B cell (primary cell): ENCODE measurements at regions not wholly inside any gene's neighbourhood (a gene's known extent, or its start where the extent isn't known, plus 50 kb on each side); places are given as distances from the start of the nearest gene placed in this dataset.

Experiments
- ATAC-seq: fragments of 200-7000 bp; cut with Tn5 transposase; one replicate; pipeline ENCODE4 v1.10.0; 2021; ENCODE audit warnings: low read depth, mild to moderate bottlenecking, moderate number of reproducible peaks, moderate library complexity
- CTCF ChIA-PET: fragments of 350-600 bp; sonication (Branson Sonifier 250); formaldehyde crosslinking; loops from one replicate; lab custom pipeline; 2021; ENCODE audit warnings: antibody characterized with exemption, inconsistent platforms; lab: Charles Lee
- POLR2A ChIA-PET: fragments of 350-600 bp; sonication (Branson Sonifier 250); formaldehyde crosslinking; loops from one replicate; lab custom pipeline; 2021; ENCODE audit warnings: antibody characterized with exemption; lab: Charles Lee
- DNase-seq: peaks from one replicate; pipeline ENCODE4 v3.0.0; 2013
- H2AFZ ChIP-seq: 2 replicates; pipeline ENCODE4 v1.6.1; 2012; ENCODE audit warnings: mild to moderate bottlenecking, low read depth, low read length; ENCODE audit not compliant: insufficient read depth, poor library complexity, severe bottlenecking
- H3K27ac ChIP-seq, 2 donors: 1 replicate in 1 of 2; 2 replicates in 1 of 2; pipeline ENCODE4 v1.5.1; 2012 to 2013; ENCODE audit warnings: low read length in 2 of 2, mild to moderate bottlenecking in 2 of 2, moderate library complexity in 1 of 2
- H3K27me3 ChIP-seq, 4 experiments: fragments of 200-600 bp in 1 of 4; sonication (generic) in 1 of 4; replicated peaks in 1 of 4; 1 replicate in 2 of 4; 2 replicates in 2 of 4; pipeline versions ENCODE4 v1.6.1 to v1.7.0; 2013 to 2016; ENCODE audit warnings: low read length in 3 of 4, mild to moderate bottlenecking in 2 of 4, mixed read lengths in 1 of 4, moderate library complexity in 1 of 4; ENCODE audit not compliant: insufficient read depth in 4 of 4, control insufficient read depth in 3 of 4; ENCODE audit errors: control extremely low read depth in 1 of 4
- H3K36me3 ChIP-seq, 2 experiments: replicated peaks in 1 of 2; 1 replicate in 1 of 2; 2 replicates in 1 of 2; pipeline versions ENCODE4 v1.6.1 to v1.7.1; 2013; ENCODE audit warnings: low read length in 1 of 2; ENCODE audit not compliant: insufficient read depth in 2 of 2, control insufficient read depth in 1 of 2; ENCODE audit errors: control extremely low read depth in 1 of 2, extremely low read depth in 1 of 2
- H3K4me1 ChIP-seq, 2 donors: fragments of 200-600 bp in 1 of 2; sonication (generic) in 1 of 2; 1 replicate in 1 of 2; 2 replicates in 1 of 2; pipeline versions ENCODE4 v1.5.1 to v1.6.1; 2013 to 2017; ENCODE audit warnings: low read length in 2 of 2; ENCODE audit not compliant: control insufficient read depth in 2 of 2, insufficient read depth in 2 of 2
- H3K4me2 ChIP-seq: replicated peaks from 2 replicates; pipeline ENCODE3; 2012; ENCODE audit warnings: mild to moderate bottlenecking, low read depth, low read length; ENCODE audit not compliant: poor library complexity, severe bottlenecking
- H3K4me3 ChIP-seq, 5 experiments: fragments of 200-600 bp in 1 of 5; sonication (generic) in 1 of 5; 1 replicate in 3 of 5; 2 replicates in 2 of 5; pipeline versions ENCODE4 v1.5.1 to v1.7.0; 2011 to 2016; ENCODE audit warnings: low read length in 4 of 5, mild to moderate bottlenecking in 4 of 5, low read depth in 2 of 5, control low read depth in 1 of 5, moderate library complexity in 1 of 5; ENCODE audit not compliant: insufficient read depth in 1 of 5; ENCODE audit errors: control extremely low read depth in 1 of 5, extremely low read depth in 1 of 5
- H3K79me2 ChIP-seq: fragments of 200-600 bp; sonication (generic); one replicate; pipeline ENCODE4 v1.6.0; 2016; ENCODE audit warnings: low read length; ENCODE audit not compliant: control insufficient read depth, insufficient read depth
- H3K9ac ChIP-seq: fragments of 200-600 bp; sonication (generic); 2 replicates; pipeline ENCODE4 v1.6.1; 2017; ENCODE audit warnings: mild to moderate bottlenecking, low read length, moderate library complexity
- H3K9me3 ChIP-seq, 3 donors: one replicate each; pipeline versions ENCODE4 v1.6.1 to v1.7.1; 2013; ENCODE audit warnings: low read length in 2 of 3; ENCODE audit not compliant: control insufficient read depth in 2 of 3, insufficient read depth in 1 of 3; ENCODE audit errors: control extremely low read depth in 1 of 3
- H4K20me1 ChIP-seq: 2 replicates; pipeline ENCODE4 v1.6.0; 2012; ENCODE audit warnings: mild to moderate bottlenecking, low read length; ENCODE audit not compliant: insufficient read depth, control insufficient read depth, poor library complexity, severe bottlenecking
- H3K27ac Mint-ChIP-seq: one replicate; pipeline ENCODE4 v1.8.0; 2021; ENCODE audit warnings: mixed read lengths
- H3K27me3 Mint-ChIP-seq: one replicate; pipeline ENCODE4 v1.8.0; 2021; ENCODE audit warnings: mixed read lengths
- H3K4me1 Mint-ChIP-seq: one replicate; pipeline ENCODE4 v1.8.0; 2021; ENCODE audit warnings: mixed read lengths
- H3K4me3 Mint-ChIP-seq: one replicate; pipeline ENCODE4 v1.8.0; 2021; ENCODE audit warnings: mixed read lengths
- H3K9me3 Mint-ChIP-seq: one replicate; pipeline ENCODE4 v1.8.0; 2022; ENCODE audit warnings: mixed read lengths; ENCODE audit not compliant: insufficient read depth
- EZH2 ChIP-seq: IDR thresholded peaks from 2 replicates; pipeline ENCODE4 v1.6.1; 2012; ENCODE audit warnings: borderline replicate concordance, low read depth, mild to moderate bottlenecking, moderate library complexity, low read length; ENCODE audit not compliant: insufficient read depth, poor library complexity, severe bottlenecking
- WGBS: methylation state at CpG from one replicate; pipeline ENCODE4 v1.1.5; 2013; ENCODE audit warnings: missing lambda C conversion rate; ENCODE audit not compliant: insufficient coverage; 5-methylcytosine and 5-hydroxymethylcytosine counted together
- intact Hi-C: fragments of 100-400 bp; cut with micrococcal nuclease; formaldehyde crosslinking; loops from one replicate; pipeline ENCODE4 v1.10.0; 2022
- TF ChIP-seq, protein P1 (sequence below): fragments of 200-600 bp; IDR thresholded peaks from one replicate; pipeline ENCODE4 v1.8.0; 2022; ENCODE audit warnings: antibody characterized with exemption, mild to moderate bottlenecking

DNA sequence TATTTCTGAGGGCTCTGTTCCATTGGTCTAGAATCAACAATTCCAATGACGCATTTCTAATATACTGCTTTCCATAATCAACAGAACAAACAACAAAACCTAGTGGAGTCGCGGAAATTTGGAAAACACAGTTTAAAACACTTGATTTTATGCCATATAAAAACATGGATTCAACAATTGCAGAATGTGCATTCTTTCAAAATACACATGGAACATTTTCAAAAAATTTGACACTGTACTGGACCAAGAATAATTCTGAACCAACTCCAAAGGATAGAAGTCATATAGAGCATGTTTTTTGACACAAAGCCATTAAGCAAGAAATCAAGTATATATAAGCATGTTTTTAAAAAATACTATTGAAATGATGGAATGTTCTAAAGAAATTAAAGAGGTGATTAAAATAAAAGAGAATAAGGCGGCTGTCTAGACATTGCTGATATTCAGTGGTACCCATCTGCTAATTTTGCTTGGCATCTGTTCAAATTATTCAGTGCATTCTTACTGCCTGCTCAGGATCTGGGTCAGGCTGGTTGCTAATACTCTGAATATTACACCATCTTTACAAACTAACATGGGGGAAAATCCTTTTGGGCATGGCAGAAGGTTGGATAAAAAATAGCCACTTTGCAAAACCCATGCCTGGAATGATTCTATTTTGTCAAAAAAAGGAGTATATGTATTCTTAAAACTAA is 221.3 kb downstream of the NPR3 start:
- Mint-ChIP-seq H3K9me3 (no peaks in the 10 kb centered on the region), H3K4me3 (no peak overlapping the region), H3K4me1 (no peaks in the 10 kb centered on the region), H3K27me3 (no peaks in the 10 kb centered on the region), H3K27ac (no peak overlapping the region)
- H3K27me3 ChIP-seq: no peaks in the 10 kb centered on the region
- H3K4me2 ChIP-seq: no peak overlapping the region
- no peak for DNase-seq
- ChIA-PET CTCF (no interaction called here), POLR2A (no interaction called here)
- no peak for TF ChIP-seq EZH2
- TF ChIP-seq, protein P1, sequence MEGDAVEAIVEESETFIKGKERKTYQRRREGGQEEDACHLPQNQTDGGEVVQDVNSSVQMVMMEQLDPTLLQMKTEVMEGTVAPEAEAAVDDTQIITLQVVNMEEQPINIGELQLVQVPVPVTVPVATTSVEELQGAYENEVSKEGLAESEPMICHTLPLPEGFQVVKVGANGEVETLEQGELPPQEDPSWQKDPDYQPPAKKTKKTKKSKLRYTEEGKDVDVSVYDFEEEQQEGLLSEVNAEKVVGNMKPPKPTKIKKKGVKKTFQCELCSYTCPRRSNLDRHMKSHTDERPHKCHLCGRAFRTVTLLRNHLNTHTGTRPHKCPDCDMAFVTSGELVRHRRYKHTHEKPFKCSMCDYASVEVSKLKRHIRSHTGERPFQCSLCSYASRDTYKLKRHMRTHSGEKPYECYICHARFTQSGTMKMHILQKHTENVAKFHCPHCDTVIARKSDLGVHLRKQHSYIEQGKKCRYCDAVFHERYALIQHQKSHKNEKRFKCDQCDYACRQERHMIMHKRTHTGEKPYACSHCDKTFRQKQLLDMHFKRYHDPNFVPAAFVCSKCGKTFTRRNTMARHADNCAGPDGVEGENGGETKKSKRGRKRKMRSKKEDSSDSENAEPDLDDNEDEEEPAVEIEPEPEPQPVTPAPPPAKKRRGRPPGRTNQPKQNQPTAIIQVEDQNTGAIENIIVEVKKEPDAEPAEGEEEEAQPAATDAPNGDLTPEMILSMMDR: no peak
- ATAC-seq: no peak
- intact Hi-C loops: no loop called here
- no peaks in the 10 kb centered on the region for H4K20me1 ChIP-seq
- H3K4me3 ChIP-seq: no peak overlapping the region
- H3K79me2 ChIP-seq: no peaks in the 10 kb centered on the region
- 100% methylated on average over 1 of the region's 4 CpGs for WGBS
- no peak overlapping the region for H3K27ac ChIP-seq
- H3K9me3 ChIP-seq: peaks cover 0 to 2% (median 0%) of the 10 kb centered on the region in 3 donors
- H3K9ac ChIP-seq: no peak overlapping the region
- H2AFZ ChIP-seq: no peak overlapping the region
- no peaks in the 10 kb centered on the region for H3K4me1 ChIP-seq
- no peaks in the 10 kb centered on the region for H3K36me3 ChIP-seq

DNA sequence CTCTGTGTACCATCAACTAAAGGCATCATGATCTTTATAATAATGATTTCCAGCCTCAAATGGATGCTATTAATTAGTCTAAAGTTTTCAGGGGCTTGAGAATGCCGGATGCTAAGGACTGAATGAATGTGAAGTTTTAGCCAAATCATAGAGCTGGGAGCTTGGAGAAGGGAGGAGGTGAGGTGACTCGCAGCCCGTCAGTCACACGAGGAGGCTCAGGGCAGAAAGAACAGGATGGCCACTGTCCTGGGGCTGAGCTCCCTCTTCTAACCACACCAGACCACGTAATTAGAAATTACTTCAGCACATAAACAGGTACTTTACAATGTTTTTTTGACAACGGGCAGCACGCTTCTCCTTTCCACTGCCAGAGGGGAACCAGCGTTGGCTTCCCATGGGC is 222.6 kb downstream of the NPR3 start:
- Histone ChIP-seq H2AFZ (no peak overlapping the region), H3K36me3 (no peaks in the 10 kb centered on the region), H3K9ac (no peak overlapping the region), H3K4me1 (no peaks in the 10 kb centered on the region), H3K4me2 (no peak overlapping the region), H3K9me3 (peaks cover 0 to 2% (median 0%) of the 10 kb centered on the region in 3 donors), H4K20me1 (no peaks in the 10 kb centered on the region), H3K27ac (no peak overlapping the region), H3K4me3 (no peak overlapping the region), H3K79me2 (no peaks in the 10 kb centered on the region), H3K27me3 (no peaks in the 10 kb centered on the region)
- H3K27ac Mint-ChIP-seq: no peak overlapping the region
- 83% methylated on average over 6 of the region's 8 CpGs for WGBS
- H3K9me3 Mint-ChIP-seq: no peaks in the 10 kb centered on the region
- H3K27me3 Mint-ChIP-seq: no peaks in the 10 kb centered on the region
- DNase-seq (no peak), ATAC-seq (no peak)
- intact Hi-C loops: no loop called here
- no peak for TF ChIP-seq EZH2
- TF ChIP-seq, protein P1: no peak
- CTCF ChIA-PET: no interaction called here
- H3K4me1 Mint-ChIP-seq: no peaks in the 10 kb centered on the region
- POLR2A ChIA-PET: no interaction called here
- H3K4me3 Mint-ChIP-seq: no peak overlapping the region
